ENCODE measurements at regions not wholly inside any gene's neighbourhood (a gene's known extent, or its start where the extent isn't known, plus 50 kb on each side); places are given as distances from the start of the nearest gene placed in this dataset.
"Not testable (repeated sequence)": the region's sequence is repeated elsewhere in the genome, so short reads cannot be mapped to it uniquely, and the experiment has no call there.

GRCh38 chr22:44620841-44621257 lies 81.2 kb upstream of the PRR5 start:
- H3K79me2 ChIP-seq (ENCODE audit: control insufficient read depth, insufficient read depth, low read length, unreplicated experiment), result no peaks in the 10 kb centered on the region
- no peak overlapping the region for H2AFZ ChIP-seq (ENCODE audit: low read length, unreplicated experiment)
- no peaks in the 10 kb centered on the region for H3K36me3 ChIP-seq (ENCODE audit: insufficient read depth, low read length)
- H3K4me3 ChIP-seq (ENCODE audit: low read depth, low read length), result no peak overlapping the region
- H3K4me1 ChIP-seq (ENCODE audit: control insufficient read depth, insufficient read depth, low read length, unreplicated experiment), result no peaks in the 10 kb centered on the region
- no peak overlapping the region for H3K27ac ChIP-seq (ENCODE audit: low read depth, low read length)
- H3K27me3 ChIP-seq (ENCODE audit: insufficient read depth, low read length), result no peaks in the 10 kb centered on the region

- Histone ChIP-seq H3K79me2 (ENCODE audit: control insufficient read depth, insufficient read depth, low read length, unreplicated experiment) (no peaks in the 10 kb centered on the region), H3K4me3 (ENCODE audit: low read depth, low read length) (no peak overlapping the region), H3K27me3 (ENCODE audit: insufficient read depth, low read length) (no peaks in the 10 kb centered on the region), H3K27ac (ENCODE audit: low read depth, low read length) (no peak overlapping the region), H2AFZ (ENCODE audit: low read length, unreplicated experiment) (no peak overlapping the region), H3K4me1 (ENCODE audit: control insufficient read depth, insufficient read depth, low read length, unreplicated experiment) (no peaks in the 10 kb centered on the region), H3K36me3 (ENCODE audit: insufficient read depth, low read length) (no peaks in the 10 kb centered on the region)
Observed at GRCh38 chr22:44620129-44620840, 81.7 kb upstream of the PRR5 start.

GRCh38 chr22:44619560-44620128 lies 82.4 kb upstream of the PRR5 start:
- H3K4me3 ChIP-seq (ENCODE audit: low read depth, low read length), result not testable (repeated sequence)

GRCh38 chr22:44618910-44619309 lies 83.1 kb upstream of the PRR5 start:
- H3K27ac ChIP-seq (ENCODE audit: low read depth, low read length); H3K4me1 ChIP-seq (ENCODE audit: control insufficient read depth, insufficient read depth, low read length, unreplicated experiment); H2AFZ ChIP-seq (ENCODE audit: low read length, unreplicated experiment); H3K27me3 ChIP-seq (ENCODE audit: insufficient read depth, low read length); H3K4me3 ChIP-seq (ENCODE audit: low read depth, low read length); H3K79me2 ChIP-seq (ENCODE audit: control insufficient read depth, insufficient read depth, low read length, unreplicated experiment); H3K36me3 ChIP-seq (ENCODE audit: insufficient read depth, low read length): not testable (repeated sequence)

More at GRCh38 chr22:44619560-44620128, 82.4 kb upstream of the PRR5 start:
- H3K27me3 ChIP-seq (ENCODE audit: insufficient read depth, low read length); H3K79me2 ChIP-seq (ENCODE audit: control insufficient read depth, insufficient read depth, low read length, unreplicated experiment); H3K36me3 ChIP-seq (ENCODE audit: insufficient read depth, low read length); H3K27ac ChIP-seq (ENCODE audit: low read depth, low read length); H2AFZ ChIP-seq (ENCODE audit: low read length, unreplicated experiment); H3K4me1 ChIP-seq (ENCODE audit: control insufficient read depth, insufficient read depth, low read length, unreplicated experiment): not testable (repeated sequence)

GRCh38 chr22:44618400-44618799 lies 83.6 kb upstream of the PRR5 start:
- Histone ChIP-seq H3K4me3 (ENCODE audit: low read depth, low read length) (no peak overlapping the region), H3K4me1 (ENCODE audit: control insufficient read depth, insufficient read depth, low read length, unreplicated experiment) (no peaks in the 10 kb centered on the region), H3K79me2 (ENCODE audit: control insufficient read depth, insufficient read depth, low read length, unreplicated experiment) (no peaks in the 10 kb centered on the region), H2AFZ (ENCODE audit: low read length, unreplicated experiment) (no peak overlapping the region), H3K27ac (ENCODE audit: low read depth, low read length) (no peak overlapping the region), H3K36me3 (ENCODE audit: insufficient read depth, low read length) (no peaks in the 10 kb centered on the region), H3K27me3 (ENCODE audit: insufficient read depth, low read length) (no peaks in the 10 kb centered on the region)

- Histone ChIP-seq H3K4me3 (ENCODE audit: low read depth, low read length) (no peak overlapping the region), H3K36me3 (ENCODE audit: insufficient read depth, low read length) (no peaks in the 10 kb centered on the region), H3K4me1 (ENCODE audit: control insufficient read depth, insufficient read depth, low read length, unreplicated experiment) (no peaks in the 10 kb centered on the region), H3K79me2 (ENCODE audit: control insufficient read depth, insufficient read depth, low read length, unreplicated experiment) (no peaks in the 10 kb centered on the region), H2AFZ (ENCODE audit: low read length, unreplicated experiment) (no peak overlapping the region), H3K27me3 (ENCODE audit: insufficient read depth, low read length) (no peaks in the 10 kb centered on the region), H3K27ac (ENCODE audit: low read depth, low read length) (no peak overlapping the region)
Observed at GRCh38 chr22:44617828-44618227, 84.2 kb upstream of the PRR5 start.

- H3K4me3 ChIP-seq (ENCODE audit: low read depth, low read length), result no peak overlapping the region
- no peaks in the 10 kb centered on the region for H3K4me1 ChIP-seq (ENCODE audit: control insufficient read depth, insufficient read depth, low read length, unreplicated experiment)
- H3K79me2 ChIP-seq (ENCODE audit: control insufficient read depth, insufficient read depth, low read length, unreplicated experiment), result no peaks in the 10 kb centered on the region
- no peak overlapping the region for H3K27ac ChIP-seq (ENCODE audit: low read depth, low read length)
- H3K27me3 ChIP-seq (ENCODE audit: insufficient read depth, low read length), result no peaks in the 10 kb centered on the region
- H3K36me3 ChIP-seq (ENCODE audit: insufficient read depth, low read length), result no peaks in the 10 kb centered on the region
- no peak overlapping the region for H2AFZ ChIP-seq (ENCODE audit: low read length, unreplicated experiment)
Observed at GRCh38 chr22:44616882-44617655, 84.9 kb upstream of the PRR5 start.

GRCh38 chr22:44616461-44616860 lies 85.5 kb upstream of the PRR5 start:
- H3K36me3 ChIP-seq (ENCODE audit: insufficient read depth, low read length), result no peaks in the 10 kb centered on the region
- H3K4me3 ChIP-seq (ENCODE audit: low read depth, low read length), result no peak overlapping the region
- H3K79me2 ChIP-seq (ENCODE audit: control insufficient read depth, insufficient read depth, low read length, unreplicated experiment), result no peaks in the 10 kb centered on the region
- no peak overlapping the region for H2AFZ ChIP-seq (ENCODE audit: low read length, unreplicated experiment)
- no peaks in the 10 kb centered on the region for H3K27me3 ChIP-seq (ENCODE audit: insufficient read depth, low read length)
- H3K27ac ChIP-seq (ENCODE audit: low read depth, low read length), result no peak overlapping the region
- no peaks in the 10 kb centered on the region for H3K4me1 ChIP-seq (ENCODE audit: control insufficient read depth, insufficient read depth, low read length, unreplicated experiment)

GRCh38 chr22:44615602-44616180 lies 86.3 kb upstream of the PRR5 start:
- H3K4me3 ChIP-seq (ENCODE audit: low read depth, low read length), result no peak overlapping the region
- H3K79me2 ChIP-seq (ENCODE audit: control insufficient read depth, insufficient read depth, low read length, unreplicated experiment), result no peaks in the 10 kb centered on the region
- H3K27me3 ChIP-seq (ENCODE audit: insufficient read depth, low read length), result no peaks in the 10 kb centered on the region
- H3K27ac ChIP-seq (ENCODE audit: low read depth, low read length), result no peak overlapping the region
- H3K4me1 ChIP-seq (ENCODE audit: control insufficient read depth, insufficient read depth, low read length, unreplicated experiment), result no peaks in the 10 kb centered on the region
- no peak overlapping the region for H2AFZ ChIP-seq (ENCODE audit: low read length, unreplicated experiment)
- H3K36me3 ChIP-seq (ENCODE audit: insufficient read depth, low read length), result no peaks in the 10 kb centered on the region

GRCh38 chr22:44615146-44615545 lies 86.9 kb upstream of the PRR5 start:
- no peaks in the 10 kb centered on the region for H3K4me1 ChIP-seq (ENCODE audit: control insufficient read depth, insufficient read depth, low read length, unreplicated experiment)
- no peak overlapping the region for H3K27ac ChIP-seq (ENCODE audit: low read depth, low read length)
- no peaks in the 10 kb centered on the region for H3K36me3 ChIP-seq (ENCODE audit: insufficient read depth, low read length)
- H3K27me3 ChIP-seq (ENCODE audit: insufficient read depth, low read length), result no peaks in the 10 kb centered on the region
- no peak overlapping the region for H3K4me3 ChIP-seq (ENCODE audit: low read depth, low read length)
- H2AFZ ChIP-seq (ENCODE audit: low read length, unreplicated experiment), result no peak overlapping the region
- no peaks in the 10 kb centered on the region for H3K79me2 ChIP-seq (ENCODE audit: control insufficient read depth, insufficient read depth, low read length, unreplicated experiment)
